Neural cell (in vitro differentiated cells): ENCODE measurements at regions not wholly inside any gene's neighbourhood (a gene's known extent, or its start where the extent isn't known, plus 50 kb on each side); places are given as distances from the start of the nearest gene placed in this dataset.

Source experiments
- H2AFZ ChIP-seq: fragments of 200-600, 300-800 bp; sonication (generic), shearing (Covaris generic); 2 replicates; pipeline ENCODE4 v1.6.0; 2014; ENCODE audit warnings: low read depth, mild to moderate bottlenecking, antibody characterized with exemption, low read length, moderate library complexity
- H3F3A ChIP-seq: fragments of 200-600 bp; shearing (Covaris generic); 2 replicates; pipeline ENCODE4 v1.6.1; 2016; ENCODE audit warnings: mild to moderate bottlenecking, moderate library complexity, mixed read lengths, antibody characterized with exemption, low read length; ENCODE audit not compliant: insufficient read depth, poor library complexity, severe bottlenecking
- H3K27ac ChIP-seq: fragments of 200-600, 300-800 bp; sonication (generic), shearing (Covaris generic); 2 replicates; pipeline ENCODE4 v1.5.1; 2014; ENCODE audit warnings: mild to moderate bottlenecking, low read length, moderate library complexity
- H3K27me3 ChIP-seq: fragments of 300-800, 200-600 bp; sonication (generic), shearing (Covaris generic); 2 replicates; pipeline ENCODE4 v1.6.0; 2014; ENCODE audit warnings: mild to moderate bottlenecking, low read depth, low read length, moderate library complexity; ENCODE audit not compliant: insufficient read depth
- H3K36me3 ChIP-seq: fragments of 300-800, 200-600 bp; sonication (generic), shearing (Covaris generic); 2 replicates; pipeline ENCODE4 v1.5.1; 2014; ENCODE audit warnings: mild to moderate bottlenecking, antibody characterized with exemption, low read length, moderate library complexity; ENCODE audit not compliant: insufficient read depth
- H3K4me2 ChIP-seq: fragments of 300-800, 200-600 bp; sonication (generic), shearing (Covaris generic); 2 replicates; pipeline ENCODE4 v1.6.0; 2014; ENCODE audit warnings: mild to moderate bottlenecking, low read length
- H3K4me3 ChIP-seq: fragments of 300-800, 200-600 bp; sonication (generic), shearing (Covaris generic); 2 replicates; pipeline ENCODE4 v1.5.1; 2014; ENCODE audit warnings: mild to moderate bottlenecking, low read length, moderate library complexity
- H3K79me2 ChIP-seq: fragments of 200-600 bp; shearing (Covaris generic); replicated peaks from 2 replicates; pipeline ENCODE4 v1.6.0; 2014; ENCODE audit warnings: mild to moderate bottlenecking, low read length, moderate library complexity; ENCODE audit not compliant: insufficient read depth
- H3K9ac ChIP-seq: fragments of 300-800, 200-600 bp; sonication (generic), shearing (Covaris generic); 2 replicates; pipeline ENCODE4 v1.6.1; 2016; ENCODE audit warnings: mild to moderate bottlenecking, low read length, mixed read lengths
- H3K9me2 ChIP-seq: fragments of 200-600 bp; shearing (Covaris generic); 2 replicates; pipeline ENCODE4 v1.6.1; 2016; ENCODE audit warnings: mild to moderate bottlenecking, low read length, mixed read lengths; ENCODE audit not compliant: insufficient read depth
- H3K9me3 ChIP-seq: fragments of 200-600, 300-800 bp; sonication (generic), shearing (Covaris generic); 2 replicates; pipeline ENCODE4 v1.6.1; 2016; ENCODE audit warnings: mild to moderate bottlenecking, mixed run types, low read length, moderate library complexity, mixed read lengths
- H4K20me1 ChIP-seq: fragments of 200-600 bp; shearing (Covaris generic); 2 replicates; pipeline ENCODE4 v1.6.1; 2016; ENCODE audit warnings: mild to moderate bottlenecking, mixed run types; ENCODE audit not compliant: insufficient read depth
- CTCF ChIP-seq: fragments of 450-650 bp; IDR thresholded peaks from 2 replicates; pipeline ENCODE4 v1.5.1; 2014; ENCODE audit warnings: antibody characterized with exemption, mild to moderate bottlenecking, moderate library complexity; ENCODE audit not compliant: poor library complexity, severe bottlenecking
- EP300 ChIP-seq: fragments of 450-650 bp; conservative IDR thresholded peaks from 2 replicates; pipeline ENCODE4 v1.6.1; 2014; ENCODE audit warnings: antibody characterized with exemption, mild to moderate bottlenecking, moderate library complexity; ENCODE audit not compliant: poor library complexity, severe bottlenecking
- EZH2 ChIP-seq: fragments of 200-600, 300-800 bp; shearing (Covaris generic), sonication (generic); IDR thresholded peaks from 2 replicates; pipeline ENCODE4 v1.6.1; 2014; ENCODE audit warnings: antibody characterized with exemption, low read length, borderline replicate concordance, mild to moderate bottlenecking; ENCODE audit not compliant: insufficient read depth, poor library complexity, severe bottlenecking
- MXI1 ChIP-seq: fragments of 450-650 bp; conservative IDR thresholded peaks from 2 replicates; pipeline ENCODE4 v1.6.1; 2014; ENCODE audit warnings: antibody characterized with exemption, mild to moderate bottlenecking; ENCODE audit not compliant: poor library complexity, severe bottlenecking
- POLR2AphosphoS5 ChIP-seq: IDR thresholded peaks from 2 replicates; pipeline ENCODE4 v1.6.1; 2012
- RAD21 ChIP-seq: fragments of 450-650 bp; conservative IDR thresholded peaks from 2 replicates; pipeline ENCODE4 v1.6.1; 2014; ENCODE audit warnings: antibody characterized with exemption, mild to moderate bottlenecking, moderate library complexity
- REST ChIP-seq: IDR thresholded peaks from 2 replicates; pipeline ENCODE4 v1.6.1; 2012; ENCODE audit warnings: borderline replicate concordance
- SMC3 ChIP-seq: fragments of 450-650 bp; conservative IDR thresholded peaks from 2 replicates; pipeline ENCODE4 v1.6.1; 2014; ENCODE audit warnings: antibody characterized with exemption, mild to moderate bottlenecking, moderate library complexity; ENCODE audit not compliant: poor library complexity
- TAF1 ChIP-seq: IDR thresholded peaks from 2 replicates; pipeline ENCODE4 v1.6.1; 2012; ENCODE audit warnings: low read depth

- peak; percentile 16 for TF ChIP-seq SMC3
- TF ChIP-seq EZH2 = no peak
- TF ChIP-seq EP300 = no peak
- TF ChIP-seq CTCF = no peak
- TF ChIP-seq TAF1 = no peak
- TF ChIP-seq REST = no peak
- TF ChIP-seq RAD21 = no peak
- TF ChIP-seq MXI1 = no peak
- TF ChIP-seq POLR2AphosphoS5 = peak; percentile 28
- no peak overlapping the region for H3K4me3 ChIP-seq
- peak overlapping the region; percentile 59 for H3K9ac ChIP-seq
- H3K27me3 ChIP-seq = no peaks in the 10 kb centered on the region
- H3K79me2 ChIP-seq = no peaks in the 10 kb centered on the region
- no peaks in the 10 kb centered on the region for H3K36me3 ChIP-seq
- H3F3A ChIP-seq = no peaks in the 10 kb centered on the region
- no peaks in the 10 kb centered on the region for H3K9me2 ChIP-seq
- H3K4me2 ChIP-seq = no peak overlapping the region
- no peaks in the 10 kb centered on the region for H4K20me1 ChIP-seq
- H3K9me3 ChIP-seq = no peaks in the 10 kb centered on the region
- H3K27ac ChIP-seq = peak overlapping the region; percentile 42
- peak overlapping the region; percentile 14 for H2AFZ ChIP-seq
Measured at GRCh38 chr12:132411457-132411856, 78.5 kb upstream of the FBRSL1 start.

- TF ChIP-seq RAD21 = no peak
- no peak for TF ChIP-seq EZH2
- TF ChIP-seq REST = no peak
- TF ChIP-seq SMC3 = no peak
- TF ChIP-seq POLR2AphosphoS5 = no peak
- TF ChIP-seq TAF1 = no peak
- TF ChIP-seq EP300 = no peak
- TF ChIP-seq CTCF = no peak
- TF ChIP-seq MXI1 = no peak
- Histone ChIP-seq H3K27me3 (no peaks in the 10 kb centered on the region), H3K4me2 (no peak overlapping the region), H3F3A (no peaks in the 10 kb centered on the region), H3K79me2 (no peaks in the 10 kb centered on the region), H2AFZ (no peak overlapping the region), H3K9ac (no peak overlapping the region), H4K20me1 (no peaks in the 10 kb centered on the region), H3K9me3 (no peaks in the 10 kb centered on the region), H3K27ac (no peak overlapping the region), H3K9me2 (no peaks in the 10 kb centered on the region), H3K36me3 (no peaks in the 10 kb centered on the region), H3K4me3 (no peak overlapping the region)
Measured at GRCh38 chr12:132410849-132411248, 79.1 kb upstream of the FBRSL1 start.
